ENCODE measurements at regions not wholly inside any gene's neighbourhood (a gene's known extent, or its start where the extent isn't known, plus 50 kb on each side); places are given as distances from the start of the nearest gene placed in this dataset.

DNA sequence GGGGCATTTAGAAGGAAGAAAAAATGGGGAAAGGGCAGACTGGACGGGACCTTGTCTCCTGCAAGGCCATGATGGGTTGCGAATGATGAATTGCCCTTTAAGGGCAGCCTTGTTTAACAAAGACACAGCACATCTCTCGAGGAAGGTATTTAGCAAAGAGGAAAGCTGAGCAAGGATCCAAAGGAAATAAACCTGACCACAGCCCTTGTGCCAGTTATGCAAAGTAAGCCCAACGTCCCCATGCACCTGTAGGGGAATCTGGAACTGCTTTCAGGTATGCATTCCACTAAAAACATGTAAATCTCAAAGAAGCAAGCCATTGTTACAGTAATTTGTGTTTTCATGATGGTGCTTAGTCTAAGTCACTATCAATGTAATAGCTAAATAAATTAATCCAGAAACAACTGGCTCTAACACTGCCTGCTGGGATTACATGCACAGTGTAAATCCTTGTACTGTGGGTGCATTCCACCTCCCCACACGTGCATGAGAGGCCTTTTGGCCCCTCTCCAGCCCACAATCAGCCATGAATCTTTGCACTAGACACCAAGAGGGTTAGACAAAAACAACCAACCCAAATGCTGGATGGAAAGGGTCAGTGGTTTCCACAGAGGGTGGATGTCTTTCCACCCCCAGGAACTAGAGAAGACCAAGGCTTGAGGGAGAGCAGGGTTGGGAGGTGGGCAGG lies 228.8 kb upstream of the KAZN start:
- ChIA-PET POLR2A (no interaction called here), CTCF (no interaction called here)
- H3K4me3 Mint-ChIP-seq, result no peak overlapping the region
- H3K27ac Mint-ChIP-seq, result no peak overlapping the region
- H3K4me1 Mint-ChIP-seq (ENCODE audit: low read depth), result no peaks in the 10 kb centered on the region
- H3K9me3 Mint-ChIP-seq (ENCODE audit: insufficient read depth), result no peaks in the 10 kb centered on the region
- no peaks in the 10 kb centered on the region for H3K27me3 Mint-ChIP-seq (ENCODE audit: low read depth)
- no peak for DNase-seq
- no peak for ATAC-seq
- no peaks in the 10 kb centered on the region for H3K36me3 Mint-ChIP-seq (ENCODE audit: low read depth)

DNA sequence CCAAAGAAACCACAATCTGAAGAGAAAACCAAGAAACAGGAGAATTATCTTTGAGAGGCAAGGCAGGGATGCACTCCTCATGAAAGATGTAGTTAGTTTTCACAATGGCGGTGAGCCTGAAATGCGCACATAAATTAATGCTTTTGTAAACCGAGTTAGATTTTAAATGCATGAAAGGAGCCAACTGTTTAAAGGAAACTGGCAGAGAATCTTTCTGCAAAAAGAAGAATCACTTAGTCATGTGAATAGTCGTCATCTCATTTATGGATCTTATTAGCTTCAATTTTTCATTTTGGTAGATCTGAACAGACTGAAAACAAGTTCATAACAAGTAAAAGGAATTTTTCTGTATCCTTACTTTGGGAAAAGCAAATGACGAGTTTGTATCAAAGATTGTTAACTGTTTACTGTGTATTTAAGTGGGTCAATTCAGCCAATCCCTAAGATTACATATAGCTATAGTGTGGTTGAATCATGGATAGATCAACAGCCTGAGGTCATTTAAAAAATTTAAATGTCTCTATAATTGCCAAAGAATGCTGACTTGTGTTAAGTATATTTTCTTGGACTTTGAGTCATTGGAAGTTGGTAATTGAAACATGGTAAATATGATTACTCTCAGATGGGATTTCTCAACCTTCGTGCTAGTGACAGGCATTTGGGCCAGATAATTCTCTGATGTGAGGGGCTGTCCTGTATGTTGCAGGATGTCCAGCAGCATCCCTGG lies 226.6 kb upstream of the KAZN start:
- CTCF ChIA-PET, result no interaction called here
- Mint-ChIP-seq H3K27me3 (ENCODE audit: low read depth) (no peaks in the 10 kb centered on the region), H3K4me1 (ENCODE audit: low read depth) (no peaks in the 10 kb centered on the region)

DNA sequence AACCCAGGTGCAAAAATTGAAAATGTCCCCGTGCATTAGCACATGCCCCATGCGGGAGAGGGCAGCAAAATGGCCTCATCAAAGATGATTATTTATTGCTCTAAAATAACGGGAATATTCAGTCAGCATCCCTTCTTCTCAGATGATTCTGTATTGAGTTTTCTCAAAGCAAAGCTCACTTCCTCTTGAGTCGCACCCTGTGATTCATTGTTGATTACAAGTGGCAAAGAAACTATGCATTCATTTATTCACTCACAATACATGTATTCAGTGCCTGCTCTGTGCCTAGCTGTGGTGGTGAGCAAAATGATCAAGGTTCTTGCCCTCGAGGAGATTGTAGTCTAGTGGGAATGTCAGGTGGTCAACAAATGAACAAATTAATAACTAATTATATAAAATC lies 226.0 kb upstream of the KAZN start:
- H3K27ac Mint-ChIP-seq, result no peak overlapping the region
- POLR2A ChIA-PET, result no interaction called here
- H3K36me3 Mint-ChIP-seq (ENCODE audit: low read depth), result no peaks in the 10 kb centered on the region
- no peak for ATAC-seq
- no peaks in the 10 kb centered on the region for H3K27me3 Mint-ChIP-seq (ENCODE audit: low read depth)
- CTCF ChIA-PET, result no interaction called here
- H3K9me3 Mint-ChIP-seq (ENCODE audit: insufficient read depth), result no peaks in the 10 kb centered on the region
- H3K4me3 Mint-ChIP-seq, result no peak overlapping the region
- H3K4me1 Mint-ChIP-seq (ENCODE audit: low read depth), result no peaks in the 10 kb centered on the region
- DNase-seq, result no peak

More for the DNA sequence above, 226.6 kb upstream of the KAZN start:
- ATAC-seq (no peak), DNase-seq (no peak)
- Mint-ChIP-seq H3K27ac (no peak overlapping the region), H3K36me3 (ENCODE audit: low read depth) (no peaks in the 10 kb centered on the region), H3K9me3 (ENCODE audit: insufficient read depth) (no peaks in the 10 kb centered on the region), H3K4me3 (no peak overlapping the region)
- POLR2A ChIA-PET, result no interaction called here

DNA sequence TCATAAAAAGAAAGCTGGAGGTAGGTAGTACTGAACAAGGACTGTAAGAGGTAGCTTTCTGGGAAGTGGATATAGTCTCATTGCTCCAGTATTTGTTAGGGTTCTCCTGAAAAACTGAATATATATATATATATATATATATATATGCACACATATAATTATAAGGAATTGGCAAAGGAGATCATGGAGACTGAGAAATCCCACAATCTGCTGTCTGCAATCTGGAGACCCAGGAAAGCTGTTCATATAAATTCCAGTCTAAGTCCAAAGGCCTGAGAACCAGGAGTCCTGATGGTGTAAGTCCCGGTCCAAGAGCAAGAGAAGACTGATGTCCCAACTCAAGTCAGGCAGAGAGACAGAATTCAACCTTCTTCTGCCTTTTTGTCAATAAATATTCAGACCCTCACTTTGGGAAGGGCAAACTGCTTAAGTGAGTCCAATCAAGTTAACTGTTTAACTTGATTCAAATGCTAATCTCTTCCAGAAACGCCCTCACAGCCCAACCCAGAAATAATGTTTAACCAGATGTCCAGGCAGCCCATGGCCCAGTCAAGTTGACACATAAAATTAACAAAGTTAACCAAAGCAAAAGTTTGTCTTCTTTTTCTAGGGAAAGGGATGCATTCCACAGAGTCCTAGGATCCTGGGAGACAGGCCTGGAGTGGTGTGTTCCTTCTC lies 225.3 kb upstream of the KAZN start:
- H3K27me3 Mint-ChIP-seq (ENCODE audit: low read depth), result no peaks in the 10 kb centered on the region
- H3K4me3 Mint-ChIP-seq, result no peak overlapping the region
- no peaks in the 10 kb centered on the region for H3K36me3 Mint-ChIP-seq (ENCODE audit: low read depth)
- H3K9me3 Mint-ChIP-seq (ENCODE audit: insufficient read depth), result no peaks in the 10 kb centered on the region
- ChIA-PET CTCF (no interaction called here), POLR2A (no interaction called here)
- no peak overlapping the region for H3K27ac Mint-ChIP-seq
- no peaks in the 10 kb centered on the region for H3K4me1 Mint-ChIP-seq (ENCODE audit: low read depth)
- ATAC-seq (no peak), DNase-seq (no peak)

DNA sequence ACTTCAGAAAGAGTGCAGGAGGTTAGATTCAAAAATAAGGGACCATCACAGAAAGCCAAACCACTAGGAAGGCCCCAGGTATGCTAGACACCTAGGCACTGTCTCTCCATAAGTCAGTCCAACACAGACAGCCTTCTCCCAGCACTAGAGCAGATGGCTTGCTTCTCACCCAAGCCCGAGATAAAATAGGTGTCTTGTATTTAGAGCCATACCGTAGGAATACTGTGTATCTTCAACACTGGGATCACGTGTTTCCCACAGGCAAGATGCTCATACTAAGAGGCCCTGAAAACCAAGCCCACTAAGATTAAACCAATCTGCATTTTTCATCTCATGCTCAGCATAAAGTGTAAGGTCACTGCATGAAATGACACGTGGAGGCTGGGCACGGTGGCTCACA lies 223.3 kb upstream of the KAZN start:
- no peaks in the 10 kb centered on the region for H3K36me3 Mint-ChIP-seq (ENCODE audit: low read depth)
- peaks cover 7% of the 10 kb centered on the region for H3K9me3 Mint-ChIP-seq (ENCODE audit: insufficient read depth)
- ChIA-PET POLR2A (no interaction called here), CTCF (no interaction called here)
- no peak overlapping the region for H3K4me3 Mint-ChIP-seq
- no peaks in the 10 kb centered on the region for H3K27me3 Mint-ChIP-seq (ENCODE audit: low read depth)
- H3K27ac Mint-ChIP-seq, result no peak overlapping the region
- no peak for DNase-seq
- H3K4me1 Mint-ChIP-seq (ENCODE audit: low read depth), result no peaks in the 10 kb centered on the region
- ATAC-seq, result no peak

DNA sequence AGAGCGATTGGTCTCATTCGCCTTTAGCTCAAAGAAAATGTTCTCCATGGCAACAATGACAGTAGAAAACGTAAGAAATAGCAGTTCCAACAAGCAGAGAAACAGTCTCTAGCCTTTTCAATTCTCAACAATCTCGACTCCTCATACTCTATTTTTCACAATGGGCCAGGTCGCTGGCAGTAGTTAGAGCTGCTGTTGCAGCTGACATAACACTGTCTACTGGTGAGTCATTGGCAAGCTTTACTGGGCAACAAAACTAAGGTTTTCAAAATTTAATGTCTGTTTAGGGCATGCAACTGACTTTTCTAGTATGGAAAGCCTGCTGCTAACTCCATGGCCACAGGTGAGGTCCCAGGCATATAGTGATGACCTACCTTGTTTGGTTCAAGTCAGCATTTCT lies 221.1 kb upstream of the KAZN start:
- Mint-ChIP-seq H3K4me3 (no peak overlapping the region), H3K27me3 (ENCODE audit: low read depth) (no peaks in the 10 kb centered on the region), H3K9me3 (ENCODE audit: insufficient read depth) (peaks cover 20% of the 10 kb centered on the region), H3K36me3 (ENCODE audit: low read depth) (no peaks in the 10 kb centered on the region), H3K4me1 (ENCODE audit: low read depth) (no peaks in the 10 kb centered on the region), H3K27ac (no peak overlapping the region)
- CTCF ChIA-PET, result no interaction called here
- DNase-seq, result no peak
- POLR2A ChIA-PET, result no interaction called here
- no peak for ATAC-seq

DNA sequence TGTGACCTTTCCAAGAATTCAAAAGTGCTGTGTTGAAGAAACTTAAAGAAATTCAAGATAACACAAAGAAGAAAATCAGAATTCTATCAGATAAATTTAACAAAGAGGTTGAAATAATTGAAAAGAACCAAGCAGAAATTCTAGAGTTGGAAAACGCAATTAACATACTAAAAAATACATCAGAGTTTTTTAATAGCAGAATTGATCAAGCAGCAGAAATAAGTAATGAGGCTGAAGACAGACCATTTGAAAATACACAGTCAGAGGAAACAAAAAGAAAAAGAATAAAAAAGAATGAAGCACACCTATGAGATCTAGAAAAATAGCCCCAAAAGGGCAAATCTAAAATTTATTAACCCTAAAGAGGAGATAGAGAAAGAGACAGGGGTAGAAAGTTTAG lies 218.1 kb upstream of the KAZN start:
- CTCF ChIA-PET, result no interaction called here

DNA sequence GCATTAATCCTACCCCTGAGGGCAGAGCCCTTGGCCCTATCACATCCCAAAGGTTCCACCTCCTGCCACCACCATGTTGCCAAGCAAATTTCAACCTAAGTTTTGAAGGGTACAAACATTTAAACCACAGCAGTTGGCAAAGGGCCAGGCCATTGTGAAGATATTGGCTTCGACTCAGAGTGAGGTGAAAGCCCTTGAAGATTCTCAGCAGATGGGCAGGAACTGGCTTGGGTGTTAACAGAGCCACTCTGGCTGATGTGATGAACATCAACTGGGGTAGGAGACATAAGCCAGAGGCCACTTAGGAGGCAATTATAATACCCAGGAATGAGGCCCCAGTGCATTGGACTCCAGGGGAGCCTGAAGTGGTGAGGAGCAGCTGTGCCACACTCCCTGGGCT lies 207.7 kb upstream of the KAZN start:
- Mint-ChIP-seq H3K9me3 (ENCODE audit: insufficient read depth) (peaks cover 4% of the 10 kb centered on the region), H3K4me3 (no peak overlapping the region), H3K27me3 (ENCODE audit: low read depth) (no peaks in the 10 kb centered on the region), H3K36me3 (ENCODE audit: low read depth) (no peaks in the 10 kb centered on the region), H3K4me1 (ENCODE audit: low read depth) (no peaks in the 10 kb centered on the region), H3K27ac (no peak overlapping the region)
- ChIA-PET CTCF (no interaction called here), POLR2A (no interaction called here)
- ATAC-seq (no peak), DNase-seq (no peak)

More for the DNA sequence above, 218.1 kb upstream of the KAZN start:
- no peak overlapping the region for H3K4me3 Mint-ChIP-seq
- ATAC-seq, result no peak
- H3K27ac Mint-ChIP-seq, result no peak overlapping the region
- no peaks in the 10 kb centered on the region for H3K4me1 Mint-ChIP-seq (ENCODE audit: low read depth)
- DNase-seq, result no peak
- no peaks in the 10 kb centered on the region for H3K36me3 Mint-ChIP-seq (ENCODE audit: low read depth)
- POLR2A ChIA-PET, result no interaction called here
- H3K27me3 Mint-ChIP-seq (ENCODE audit: low read depth), result no peaks in the 10 kb centered on the region
- peaks cover 20% of the 10 kb centered on the region for H3K9me3 Mint-ChIP-seq (ENCODE audit: insufficient read depth)

DNA sequence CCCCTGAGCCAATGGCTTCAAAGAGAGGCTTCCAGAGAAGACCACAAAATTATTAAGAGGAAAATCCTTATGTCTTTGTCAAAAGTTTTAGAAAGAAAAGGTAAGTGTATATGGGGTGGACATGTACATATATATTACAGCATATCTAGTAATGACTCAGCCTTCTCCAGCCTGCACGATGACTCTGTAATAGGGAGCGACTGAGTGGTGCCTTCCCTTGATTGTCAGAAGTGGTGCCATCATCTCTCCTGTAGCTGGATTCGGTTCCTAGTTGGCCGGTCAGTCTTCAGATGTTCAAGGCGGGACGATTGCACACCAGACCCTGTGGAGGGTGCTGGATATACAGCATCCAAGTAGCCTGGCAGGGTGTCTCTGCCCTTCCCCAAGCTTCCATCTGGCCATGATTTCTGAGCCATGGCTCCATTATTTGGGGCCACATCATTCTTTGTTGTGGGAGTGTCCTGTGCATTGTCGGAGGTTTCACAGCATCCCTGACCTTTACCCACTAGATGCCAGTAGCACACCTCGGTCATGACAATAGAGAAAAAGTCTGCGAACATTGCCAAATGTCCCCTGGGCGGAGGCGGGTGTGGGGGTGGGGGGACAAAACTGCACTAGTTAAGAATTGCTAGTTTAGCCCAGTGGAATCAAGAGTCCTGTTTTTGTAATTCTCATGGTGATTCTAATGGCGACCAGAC lies 206.2 kb upstream of the KAZN start:
- ATAC-seq, result no peak

DNA sequence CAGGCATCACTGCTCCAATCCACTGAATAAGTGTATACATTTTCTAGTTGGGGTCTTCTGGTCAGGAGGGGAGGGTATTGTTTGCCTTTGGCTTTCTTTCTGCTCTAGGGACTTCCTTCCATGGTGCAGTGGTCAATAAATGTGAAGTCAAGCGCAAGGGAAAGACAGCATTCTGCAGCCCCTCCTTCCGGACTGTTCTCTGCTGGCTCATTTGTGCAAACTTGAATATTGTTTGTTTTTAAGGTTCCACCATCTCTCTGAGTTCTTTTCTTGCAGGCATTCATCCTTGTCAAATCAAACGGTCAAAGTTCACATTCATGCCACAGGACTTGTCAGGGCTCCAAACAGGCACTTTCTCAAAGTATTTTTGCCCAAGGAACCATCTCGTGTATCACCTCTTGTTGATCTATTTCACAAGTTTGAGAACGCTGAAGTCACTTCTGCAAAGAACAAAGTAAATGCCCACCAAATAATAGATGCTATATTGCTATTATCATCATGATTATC lies 205.6 kb upstream of the KAZN start:
- ChIA-PET POLR2A (no interaction called here), CTCF (no interaction called here)
- no peaks in the 10 kb centered on the region for H3K27me3 Mint-ChIP-seq (ENCODE audit: low read depth)
- H3K4me1 Mint-ChIP-seq (ENCODE audit: low read depth), result no peaks in the 10 kb centered on the region
- DNase-seq (no peak), ATAC-seq (no peak)
- no peak overlapping the region for H3K27ac Mint-ChIP-seq
- H3K36me3 Mint-ChIP-seq (ENCODE audit: low read depth), result no peaks in the 10 kb centered on the region
- peaks cover 4% of the 10 kb centered on the region for H3K9me3 Mint-ChIP-seq (ENCODE audit: insufficient read depth)
- no peak overlapping the region for H3K4me3 Mint-ChIP-seq

More for the DNA sequence above, 206.2 kb upstream of the KAZN start:
- Mint-ChIP-seq H3K9me3 (ENCODE audit: insufficient read depth) (peaks cover 4% of the 10 kb centered on the region), H3K27me3 (ENCODE audit: low read depth) (no peaks in the 10 kb centered on the region), H3K36me3 (ENCODE audit: low read depth) (no peaks in the 10 kb centered on the region), H3K4me3 (no peak overlapping the region), H3K4me1 (ENCODE audit: low read depth) (no peaks in the 10 kb centered on the region), H3K27ac (no peak overlapping the region)
- ChIA-PET CTCF (no interaction called here), POLR2A (no interaction called here)
- no peak for DNase-seq

DNA sequence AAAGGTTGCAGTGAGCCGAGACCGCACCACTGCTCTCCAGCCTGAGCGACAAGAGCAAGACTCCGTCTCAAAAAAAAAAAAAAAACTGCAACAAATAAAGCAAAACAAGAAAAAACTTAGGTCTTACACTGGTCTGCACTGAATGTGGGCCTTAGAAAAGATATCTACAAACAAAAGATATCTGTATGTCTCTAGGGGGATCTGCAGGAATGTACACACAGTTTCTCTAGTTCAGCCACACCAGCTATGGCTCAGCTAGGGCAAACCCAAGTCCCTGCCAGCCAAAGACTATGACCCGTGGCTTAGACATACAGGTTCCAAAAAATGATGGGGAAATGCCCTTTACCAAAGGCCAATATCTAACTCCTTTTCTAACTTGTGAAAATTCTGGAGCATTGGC lies 202.4 kb upstream of the KAZN start:
- Mint-ChIP-seq H3K36me3 (ENCODE audit: low read depth) (no peaks in the 10 kb centered on the region), H3K27ac (no peak overlapping the region), H3K9me3 (ENCODE audit: insufficient read depth) (no peaks in the 10 kb centered on the region), H3K4me1 (ENCODE audit: low read depth) (no peaks in the 10 kb centered on the region), H3K4me3 (no peak overlapping the region), H3K27me3 (ENCODE audit: low read depth) (no peaks in the 10 kb centered on the region)
- POLR2A ChIA-PET, result no interaction called here
- ATAC-seq (no peak), DNase-seq (no peak)
- CTCF ChIA-PET, result no interaction called here

DNA sequence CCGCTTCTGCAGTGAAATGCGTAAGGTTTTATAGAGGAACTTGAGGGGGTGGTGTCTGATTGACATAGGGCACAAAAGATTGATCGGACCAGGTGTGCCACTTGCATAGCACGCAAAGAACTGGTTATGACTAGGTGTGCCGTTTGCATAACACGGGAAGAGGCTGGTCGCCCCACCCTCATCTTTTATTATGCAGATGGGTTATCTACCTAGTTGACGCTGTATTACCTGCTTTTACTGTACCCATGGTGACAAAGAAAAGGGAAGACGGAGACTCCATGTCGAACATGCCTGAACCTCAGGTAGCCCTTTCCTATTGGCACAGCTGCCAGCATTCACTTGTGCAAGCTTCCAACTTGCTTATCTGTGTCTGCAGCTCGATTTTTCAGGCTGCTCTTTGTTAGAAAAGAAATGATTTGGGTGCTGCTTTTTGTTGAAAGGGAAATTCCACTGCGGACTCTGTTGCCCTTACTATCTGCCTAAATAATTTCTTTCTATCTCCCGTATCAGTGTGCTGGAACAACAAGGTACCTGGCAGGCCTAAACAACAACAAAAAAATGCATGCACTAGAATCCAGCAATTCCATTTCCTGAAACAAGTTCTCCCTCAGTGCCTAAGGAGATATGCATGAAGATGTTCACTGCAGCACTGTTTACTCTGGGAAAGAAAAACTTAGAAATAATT lies 194.4 kb upstream of the KAZN start:
- Mint-ChIP-seq H3K4me1 (ENCODE audit: low read depth) (no peaks in the 10 kb centered on the region), H3K27me3 (ENCODE audit: low read depth) (no peaks in the 10 kb centered on the region), H3K4me3 (no peak overlapping the region), H3K9me3 (ENCODE audit: insufficient read depth) (no peaks in the 10 kb centered on the region), H3K36me3 (ENCODE audit: low read depth) (no peaks in the 10 kb centered on the region), H3K27ac (no peak overlapping the region)
- ChIA-PET CTCF (no interaction called here), POLR2A (no interaction called here)
- DNase-seq (no peak), ATAC-seq (no peak)

Measured in activated CD8-positive, alpha-beta T cell treated with anti-CD3 and anti-CD28 coated beads, Interleukin-2, amount 10 ng/mL, durations not matched to agents 7 days and 5 days (primary cell).